ENCODE measurements at regions not wholly inside any gene's neighbourhood (a gene's known extent, or its start where the extent isn't known, plus 50 kb on each side); places are given as distances from the start of the nearest gene placed in this dataset.
A peak's percentile ranks its signal among the peaks of the same experiment; 100 is the strongest.
"Not testable (repeated sequence)": the region's sequence is repeated elsewhere in the genome, so short reads cannot be mapped to it uniquely, and the experiment has no call there.

DNA sequence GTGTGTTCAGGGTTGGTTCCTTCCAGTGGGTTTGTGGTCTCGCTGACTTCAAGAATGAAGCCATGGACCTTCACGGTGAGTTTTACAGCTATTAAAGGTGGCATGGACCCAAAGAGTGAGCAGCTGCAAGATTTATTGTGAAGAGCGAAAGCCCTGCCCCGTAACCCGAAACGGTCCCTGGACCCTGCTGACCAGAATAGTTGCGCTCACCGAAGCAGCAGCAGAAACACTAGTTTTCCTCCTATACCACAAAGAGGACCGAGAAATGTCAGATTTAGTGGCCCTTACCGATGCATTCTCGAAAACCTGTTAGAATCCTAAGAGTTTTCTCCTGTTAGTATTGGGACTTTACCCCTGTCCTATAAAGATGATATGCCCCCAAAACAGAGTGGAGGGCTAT is 176.5 kb upstream of the FAM240B start:
- H3K27me3 Mint-ChIP-seq; H3K36me3 Mint-ChIP-seq (ENCODE audit: low read depth); ATAC-seq (replicated peaks); H3K4me3 Mint-ChIP-seq; H3K27ac Mint-ChIP-seq; H3K9me3 Mint-ChIP-seq; H3K4me1 Mint-ChIP-seq: not testable (repeated sequence)

DNA sequence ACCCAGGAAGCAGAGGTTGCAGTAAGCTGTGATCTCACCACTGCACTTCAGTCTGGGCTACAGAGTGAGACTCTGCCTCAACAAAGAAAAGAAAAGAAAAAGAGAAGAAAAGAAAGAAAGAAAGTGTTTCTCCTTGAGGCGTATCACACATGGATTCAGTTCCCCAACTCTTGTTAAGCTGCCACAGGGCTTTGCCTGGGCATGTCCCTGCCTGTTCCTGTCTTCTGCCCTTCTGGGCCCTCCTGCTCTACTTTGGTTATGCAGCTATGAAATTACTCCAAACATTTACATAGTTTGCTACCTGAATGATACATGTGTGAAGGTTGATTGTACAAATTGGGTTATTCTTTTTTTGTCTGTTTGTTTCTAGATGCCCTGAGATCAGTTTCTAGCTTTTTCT is 175.3 kb upstream of the FAM240B start:
- not testable (repeated sequence) for H3K27me3 Mint-ChIP-seq; H3K9me3 Mint-ChIP-seq; H3K27ac Mint-ChIP-seq; ATAC-seq (replicated peaks); H3K4me1 Mint-ChIP-seq; H3K36me3 Mint-ChIP-seq (ENCODE audit: low read depth); H3K4me3 Mint-ChIP-seq

DNA sequence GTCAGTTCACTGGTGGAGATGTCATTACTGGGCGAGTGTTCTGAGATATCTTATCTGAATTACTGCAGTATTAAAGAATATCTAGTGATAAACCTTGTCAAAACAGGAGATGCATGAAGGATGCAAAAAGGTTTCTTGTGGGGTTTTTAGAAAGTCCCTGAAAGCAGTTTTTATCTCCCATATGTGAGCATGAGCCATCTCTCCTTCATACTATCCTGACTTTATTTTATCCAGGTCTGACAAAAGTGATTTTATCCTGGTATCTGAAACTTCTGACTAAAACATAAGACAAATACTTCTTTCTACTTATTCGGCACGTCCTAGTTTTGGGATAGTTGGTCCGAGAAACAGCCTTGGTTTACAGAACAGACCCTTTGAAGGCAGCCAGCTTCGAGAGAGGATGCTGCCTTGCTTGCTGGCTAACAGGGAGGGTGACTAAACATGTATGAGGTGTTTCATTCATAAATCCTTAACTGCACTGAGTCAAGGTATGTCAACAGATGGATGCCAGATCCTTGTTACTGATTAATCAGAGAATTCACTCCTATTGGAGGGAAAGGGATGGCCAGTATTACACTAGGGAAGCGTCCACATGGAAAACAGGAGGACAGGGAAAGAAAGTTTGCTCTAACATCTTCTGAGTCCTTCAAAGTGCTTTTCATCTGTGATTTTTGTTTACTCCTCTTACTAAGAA is 172.8 kb upstream of the FAM240B start:
- not testable (repeated sequence) for H3K27ac Mint-ChIP-seq; ATAC-seq (replicated peaks); H3K36me3 Mint-ChIP-seq (ENCODE audit: low read depth); H3K4me3 Mint-ChIP-seq; H3K4me1 Mint-ChIP-seq; H3K9me3 Mint-ChIP-seq; H3K27me3 Mint-ChIP-seq

DNA sequence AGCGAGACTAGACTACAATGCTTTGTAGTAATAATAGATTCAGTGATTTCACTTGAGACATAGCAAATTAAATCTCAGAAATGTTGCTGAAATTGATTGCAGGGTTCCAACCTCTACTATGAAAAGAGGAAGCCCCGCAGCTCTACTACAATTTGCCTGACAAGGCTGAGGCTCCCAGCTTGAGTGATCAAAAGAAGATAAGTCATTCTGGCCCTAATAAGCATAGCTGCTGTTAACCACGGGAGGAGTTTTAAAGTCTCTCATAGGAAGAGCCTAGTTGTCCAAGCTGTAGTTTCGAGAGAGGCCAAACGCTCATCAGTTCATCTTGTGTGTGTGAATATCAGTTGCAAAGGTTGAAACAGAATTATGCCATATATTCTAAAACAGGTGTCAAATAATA is 166.1 kb upstream of the FAM240B start:
- H3K4me3 Mint-ChIP-seq; H3K4me1 Mint-ChIP-seq; H3K9me3 Mint-ChIP-seq; H3K27ac Mint-ChIP-seq; ATAC-seq (replicated peaks); H3K27me3 Mint-ChIP-seq; H3K36me3 Mint-ChIP-seq (ENCODE audit: low read depth): not testable (repeated sequence)

DNA sequence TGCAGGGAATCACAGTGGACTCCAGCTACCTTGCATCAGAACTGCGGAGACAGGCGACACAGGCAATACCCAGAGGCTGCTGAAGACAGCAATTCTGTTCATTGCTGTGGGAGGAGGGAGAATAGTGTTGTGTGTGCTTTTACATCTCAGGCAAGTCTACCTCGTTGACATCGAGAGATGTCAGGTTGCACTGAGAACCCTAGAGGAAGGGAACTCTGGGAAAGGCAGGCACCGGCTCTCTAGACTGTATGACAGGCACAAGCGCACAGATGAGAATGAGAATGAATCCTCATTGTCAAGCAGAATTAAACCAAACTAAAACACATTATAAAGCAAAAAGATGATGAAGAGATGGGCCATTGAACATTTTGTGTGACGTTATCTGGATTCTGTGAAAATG is 155.7 kb upstream of the FAM240B start:
- not testable (repeated sequence) for ATAC-seq (replicated peaks); H3K36me3 Mint-ChIP-seq (ENCODE audit: low read depth); H3K27ac Mint-ChIP-seq; H3K4me1 Mint-ChIP-seq; H3K4me3 Mint-ChIP-seq; H3K27me3 Mint-ChIP-seq; H3K9me3 Mint-ChIP-seq

DNA sequence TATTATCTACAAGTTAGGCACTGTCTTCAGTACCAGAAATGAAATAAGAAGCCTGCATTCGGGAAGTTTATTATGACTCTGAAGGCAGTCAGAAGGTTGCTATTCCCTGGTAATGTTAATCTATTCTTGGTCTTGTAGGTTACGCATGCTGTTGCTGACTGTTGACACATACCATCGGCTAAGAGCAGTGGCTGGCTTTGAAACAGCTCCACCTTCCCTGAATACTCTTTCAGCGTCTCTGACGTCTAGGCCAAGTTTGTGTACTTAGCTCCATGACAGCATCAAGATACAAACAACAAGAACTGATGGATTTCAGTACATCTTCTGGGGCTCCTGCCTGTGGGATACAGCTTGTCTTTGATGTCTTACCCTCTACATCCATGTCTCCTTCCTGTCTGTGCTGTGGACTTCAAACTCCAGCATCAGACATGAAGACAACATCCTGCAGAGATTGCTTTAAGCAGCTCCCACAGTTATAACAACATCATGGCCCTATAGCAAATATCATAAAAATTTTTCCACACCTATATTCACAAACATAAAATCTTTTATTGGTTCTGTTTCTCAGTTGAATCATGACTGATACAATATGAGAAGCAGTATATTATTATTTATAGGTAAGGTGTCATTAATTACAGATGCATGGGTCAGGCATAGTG is 151.5 kb upstream of the FAM240B start:
- H3K27me3 Mint-ChIP-seq; H3K4me1 Mint-ChIP-seq; ATAC-seq (replicated peaks); H3K9me3 Mint-ChIP-seq; H3K4me3 Mint-ChIP-seq; H3K27ac Mint-ChIP-seq; H3K36me3 Mint-ChIP-seq (ENCODE audit: low read depth): not testable (repeated sequence)

DNA sequence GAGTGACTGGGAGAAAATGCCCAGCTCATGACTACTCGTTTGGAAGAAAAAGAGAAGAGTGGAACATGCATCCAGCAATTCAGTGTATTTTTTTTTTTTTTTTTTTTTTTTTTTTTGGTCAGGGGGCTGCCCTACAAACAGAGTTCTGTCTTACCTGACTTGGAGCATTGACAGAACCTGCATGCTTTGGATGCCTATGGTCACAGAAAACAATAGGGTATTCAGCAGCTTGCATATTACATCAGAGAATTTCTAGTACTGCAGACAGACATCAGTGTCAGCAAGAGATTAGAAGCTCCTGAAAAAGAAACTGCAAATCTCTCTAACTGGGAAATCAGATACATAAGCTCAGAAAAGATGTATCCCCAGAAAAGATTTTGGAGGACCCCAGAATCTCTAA is 139.9 kb upstream of the FAM240B start:
- H3K9me3 Mint-ChIP-seq; H3K4me3 Mint-ChIP-seq; ATAC-seq (replicated peaks); H3K36me3 Mint-ChIP-seq (ENCODE audit: low read depth); H3K27ac Mint-ChIP-seq; H3K27me3 Mint-ChIP-seq; H3K4me1 Mint-ChIP-seq: not testable (repeated sequence)

DNA sequence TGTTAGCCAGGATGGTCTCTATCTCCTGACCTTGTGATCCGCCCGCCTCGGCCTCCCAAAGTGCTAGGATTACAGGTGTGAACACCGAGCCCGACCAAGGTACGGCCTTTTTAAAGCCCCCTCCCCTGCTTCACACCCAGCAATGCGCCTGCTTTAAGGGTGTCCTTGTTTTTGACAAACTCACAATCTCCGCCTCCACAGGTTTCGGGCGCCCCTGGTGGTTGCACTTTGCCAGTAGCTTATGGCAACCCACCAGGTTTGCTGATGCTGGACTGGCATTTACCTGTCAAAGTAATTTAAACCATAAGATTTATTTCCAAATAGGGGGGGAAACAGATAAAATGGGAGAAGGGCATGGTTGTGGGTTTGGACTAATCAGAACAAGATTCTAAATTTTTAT is 129.0 kb upstream of the FAM240B start:
- not testable (repeated sequence) for H3K4me1 Mint-ChIP-seq; H3K27ac Mint-ChIP-seq; H3K27me3 Mint-ChIP-seq; H3K4me3 Mint-ChIP-seq; H3K36me3 Mint-ChIP-seq (ENCODE audit: low read depth); ATAC-seq (replicated peaks); H3K9me3 Mint-ChIP-seq

DNA sequence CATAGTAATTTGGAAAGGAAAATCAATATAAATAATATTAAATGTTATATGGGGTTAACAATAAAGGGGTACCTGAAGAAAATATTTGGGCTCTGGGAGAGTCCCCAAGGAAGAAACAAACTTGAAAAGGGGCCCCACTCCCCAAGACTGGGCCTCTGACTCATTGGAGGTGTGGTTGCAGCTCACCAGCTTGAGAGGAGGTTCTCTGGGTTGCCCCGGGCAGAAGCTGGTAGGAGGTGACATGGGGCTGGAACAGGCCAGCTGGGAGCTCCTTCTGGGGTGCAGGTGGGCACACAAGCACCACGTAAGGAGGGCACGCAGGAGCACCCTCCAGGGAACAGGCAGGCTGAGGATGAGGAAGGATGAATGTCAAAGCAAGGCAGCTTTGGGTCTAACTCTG is 120.3 kb upstream of the FAM240B start:
- not testable (repeated sequence) for ATAC-seq (replicated peaks); H3K4me1 Mint-ChIP-seq

DNA sequence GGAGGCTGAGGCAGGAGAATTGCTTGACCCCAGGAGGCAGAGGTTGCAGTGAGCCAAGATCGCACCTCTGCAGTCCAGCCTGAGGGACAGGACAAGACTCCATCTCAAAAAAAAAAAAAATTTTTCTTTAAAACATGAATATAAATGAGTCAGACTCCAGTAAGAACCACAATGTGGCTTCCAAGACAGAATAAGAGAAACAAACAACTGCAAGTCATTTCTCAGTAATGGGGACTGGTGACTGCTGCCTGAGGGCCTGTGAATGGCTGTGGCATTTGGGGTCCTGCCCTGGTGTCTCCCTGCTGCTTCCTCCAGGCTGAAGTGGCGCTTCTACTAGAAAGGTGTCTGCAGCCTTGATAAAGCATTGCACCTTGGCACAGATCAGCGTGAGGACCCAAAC is 113.8 kb upstream of the FAM240B start:
- H3K27ac Mint-ChIP-seq; H3K27me3 Mint-ChIP-seq; H3K4me3 Mint-ChIP-seq; H3K4me1 Mint-ChIP-seq; H3K36me3 Mint-ChIP-seq (ENCODE audit: low read depth); H3K9me3 Mint-ChIP-seq: not testable (repeated sequence)
- ATAC-seq (replicated peaks): peak; percentile 23

More for the DNA sequence above, 120.3 kb upstream of the FAM240B start:
- not testable (repeated sequence) for H3K9me3 Mint-ChIP-seq; H3K4me3 Mint-ChIP-seq; H3K36me3 Mint-ChIP-seq (ENCODE audit: low read depth); H3K27ac Mint-ChIP-seq; H3K27me3 Mint-ChIP-seq

DNA sequence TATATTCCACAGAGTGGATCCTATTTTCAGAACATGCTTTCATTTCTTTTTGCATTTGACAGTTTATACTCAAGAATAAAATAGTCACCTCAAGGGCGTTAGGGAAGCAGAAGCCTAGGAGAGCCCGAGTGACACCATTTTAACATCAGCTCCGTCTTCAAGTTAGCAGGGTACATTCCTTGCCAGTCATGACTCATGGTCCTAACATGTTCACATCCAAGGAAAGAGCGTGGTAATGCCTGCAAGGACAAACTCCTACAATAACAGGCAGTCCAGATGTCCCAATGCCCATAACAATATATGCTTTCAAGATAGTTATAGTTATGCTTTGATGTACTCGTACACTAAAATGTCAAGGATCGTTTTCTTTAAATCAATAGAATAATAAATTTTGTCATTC is 93.9 kb upstream of the FAM240B start:
- not testable (repeated sequence) for ATAC-seq (replicated peaks); H3K27me3 Mint-ChIP-seq; H3K4me1 Mint-ChIP-seq

DNA sequence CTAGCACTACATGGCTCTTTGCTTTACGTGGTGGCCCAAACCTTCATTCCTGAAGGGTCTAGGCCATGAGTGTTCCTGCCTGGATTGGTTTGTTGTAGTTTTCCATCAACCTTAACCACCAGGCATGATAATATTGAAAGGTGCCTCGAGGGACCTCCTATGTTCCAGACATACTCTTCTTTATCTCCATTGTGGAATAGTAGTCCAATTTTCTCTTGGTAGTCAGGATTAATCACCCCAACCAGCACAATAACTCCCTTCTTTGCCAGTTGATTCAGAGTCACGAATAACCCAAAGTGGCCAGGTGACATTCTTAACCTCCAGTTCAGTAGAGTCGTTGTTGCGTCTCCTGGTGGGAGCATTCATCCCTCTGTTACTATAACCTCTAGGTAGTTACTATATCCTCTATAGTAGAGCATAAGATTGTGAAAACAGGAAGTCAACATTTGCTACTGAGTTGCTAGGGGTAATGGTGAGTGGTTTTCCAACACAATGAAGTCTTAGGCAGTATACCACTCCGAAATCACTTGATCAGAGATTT is 88.1 kb upstream of the FAM240B start:
- not testable (repeated sequence) for H3K9me3 Mint-ChIP-seq; H3K27me3 Mint-ChIP-seq; ATAC-seq (replicated peaks); H3K4me3 Mint-ChIP-seq; H3K27ac Mint-ChIP-seq; H3K36me3 Mint-ChIP-seq (ENCODE audit: low read depth); H3K4me1 Mint-ChIP-seq

More for the DNA sequence above, 93.9 kb upstream of the FAM240B start:
- H3K27ac Mint-ChIP-seq; H3K9me3 Mint-ChIP-seq; H3K36me3 Mint-ChIP-seq (ENCODE audit: low read depth); H3K4me3 Mint-ChIP-seq: not testable (repeated sequence)

DNA sequence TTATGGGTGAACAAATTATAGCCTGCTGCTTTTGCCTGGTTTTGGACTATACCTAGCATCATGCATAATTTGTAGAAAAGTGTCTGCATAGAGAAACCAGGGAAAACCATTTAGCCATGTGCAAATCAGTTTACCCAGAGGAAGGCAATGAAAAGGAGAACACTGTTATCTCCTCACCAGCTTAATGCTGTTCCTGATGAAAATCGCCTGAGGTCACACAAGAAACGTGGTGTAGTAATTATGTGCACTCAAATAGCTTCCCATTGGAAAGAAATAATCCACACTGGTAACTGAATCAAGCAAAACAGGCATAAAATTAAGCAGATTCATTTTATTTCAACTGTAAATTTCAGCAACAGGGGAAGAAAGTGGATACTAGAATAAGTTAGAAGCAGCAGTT is 51.7 kb upstream of the FAM240B start:
- Mint-ChIP-seq H3K4me1 (no peaks in the 10 kb centered on the region), H3K27me3 (peaks cover 9% of the 10 kb centered on the region), H3K4me3 (no peak overlapping the region), H3K9me3 (peaks cover 3% of the 10 kb centered on the region), H3K36me3 (ENCODE audit: low read depth) (no peaks in the 10 kb centered on the region), H3K27ac (no peak overlapping the region)
- ATAC-seq (replicated peaks): no peak
